H1 (cell line): ENCODE measurements at regions not wholly inside any gene's neighbourhood (a gene's known extent, or its start where the extent isn't known, plus 50 kb on each side); places are given as distances from the start of the nearest gene placed in this dataset.

Source experiments
- CHD2 ChIP-seq: IDR thresholded peaks from 2 replicates; pipeline ENCODE4 v1.6.1; 2012; ENCODE audit warnings: low read length, improper control_type of control experiment
- CTCF ChIP-seq, 3 experiments: IDR thresholded peaks; 1 replicate in 2 of 3; 2 replicates in 1 of 3; pipeline versions ENCODE4 v1.5.1 to v1.6.1; 2011; ENCODE audit warnings: low read length in 3 of 3, mild to moderate bottlenecking in 3 of 3, inconsistent platforms in 2 of 3, low read depth in 1 of 3, moderate library complexity in 1 of 3; ENCODE audit not compliant: insufficient read depth in 1 of 3; ENCODE audit errors: control extremely low read depth in 1 of 3
- HDAC2 ChIP-seq, 2 experiments: fragments of 300-600 bp in 1 of 2; sonication (generic) in 1 of 2; IDR thresholded peaks; 2 replicates each; pipeline ENCODE4 v1.6.1; 2011 to 2012; ENCODE audit warnings: low read depth in 2 of 2, low read length in 2 of 2, mild to moderate bottlenecking in 2 of 2, moderate library complexity in 2 of 2, borderline replicate concordance in 1 of 2, inconsistent platforms in 1 of 2
- HDAC6 ChIP-seq: IDR thresholded peaks from one replicate; pipeline ENCODE4 v1.7.1; 2012; ENCODE audit warnings: low read depth, mild to moderate bottlenecking, inconsistent platforms, low read length, moderate library complexity
- NRF1 ChIP-seq: IDR thresholded peaks from 2 replicates; pipeline ENCODE4 v1.6.1; 2011; ENCODE audit warnings: mild to moderate bottlenecking, low read depth, low read length, improper control_type of control experiment

GRCh38 chr1:239169276-239169675 lies 217.1 kb upstream of the CHRM3 start:
- TF ChIP-seq CTCF (IDR thresholded peaks at IDR 0.05; ENCODE audit: control extremely low read depth in 1 of 3, insufficient read depth in 1 of 3, low read depth in 1 of 3, low read length in 3 of 3) (no peak), HDAC2 (IDR thresholded peaks at IDR 0.05; ENCODE audit: borderline replicate concordance in 1 of 2, low read depth in 2 of 2, low read length in 2 of 2) (no peak), HDAC6 (no peak), CHD2 (no peak), NRF1 (no peak)
